Astrocyte (in vitro differentiated cells and primary cell): ENCODE measurements at regions not wholly inside any gene's neighbourhood (a gene's known extent, or its start where the extent isn't known, plus 50 kb on each side); places are given as distances from the start of the nearest gene placed in this dataset.

ENCODE experiments used
- DNase-seq: peaks from one replicate; pipeline ENCODE4 v3.0.0-alpha.2; 2010; ENCODE audit warnings: low read depth
- FAIRE-seq: peaks from 2 replicates; lab custom pipeline; 2011; peaks lifted over from hg19 to GRCh38; lab: Jason Lieb, UNC
- H2AFZ ChIP-seq: 2 replicates; pipeline ENCODE4 v1.6.0; 2012; ENCODE audit warnings: low read depth, low read length, inconsistent platforms
- H3K27ac ChIP-seq: 2 replicates; pipeline ENCODE4 v1.5.1; 2011; ENCODE audit warnings: low read depth, low read length, inconsistent platforms
- H3K27me3 ChIP-seq: 2 replicates; pipeline ENCODE4 v1.6.0; 2011; ENCODE audit warnings: low read length, inconsistent platforms; ENCODE audit not compliant: insufficient read depth
- H3K36me3 ChIP-seq: 2 replicates; pipeline ENCODE4 v1.5.1; 2011; ENCODE audit warnings: low read length, inconsistent platforms; ENCODE audit not compliant: insufficient read depth
- H3K4me1 ChIP-seq: 2 replicates; pipeline ENCODE4 v1.5.1; 2011; ENCODE audit warnings: low read length, inconsistent platforms; ENCODE audit not compliant: insufficient read depth
- H3K4me2 ChIP-seq: 2 replicates; pipeline ENCODE4 v1.6.0; 2012; ENCODE audit warnings: low read length, inconsistent platforms
- H3K4me3 ChIP-seq: 2 replicates; pipeline ENCODE4 v1.5.1; 2011; ENCODE audit warnings: low read depth, mild to moderate bottlenecking, low read length, inconsistent platforms; ENCODE audit not compliant: insufficient read depth
- H3K79me2 ChIP-seq: 2 replicates; pipeline ENCODE4 v1.6.0; 2012; ENCODE audit warnings: mild to moderate bottlenecking, low read length, inconsistent platforms; ENCODE audit not compliant: insufficient read depth
- H3K9ac ChIP-seq: 2 replicates; pipeline ENCODE4 v1.6.0; 2012; ENCODE audit warnings: mild to moderate bottlenecking, low read length, inconsistent platforms
- H3K9me3 ChIP-seq: 2 replicates; pipeline ENCODE4 v1.5.1; 2012; ENCODE audit warnings: low read depth, mild to moderate bottlenecking, low read length, inconsistent platforms; ENCODE audit not compliant: insufficient read depth
- H4K20me1 ChIP-seq: 2 replicates; pipeline ENCODE4 v1.6.0; 2012; ENCODE audit warnings: low read length, inconsistent platforms; ENCODE audit not compliant: insufficient read depth
- H3K27ac Mint-ChIP-seq: one replicate; pipeline ENCODE4 v1.8.0; 2021; ENCODE audit warnings: mild to moderate bottlenecking, mixed read lengths; ENCODE audit not compliant: unreplicated experiment
- H3K27me3 Mint-ChIP-seq: one replicate; pipeline ENCODE4 v1.8.0; 2021; ENCODE audit warnings: low read depth, mixed read lengths; ENCODE audit not compliant: unreplicated experiment
- H3K36me3 Mint-ChIP-seq: one replicate; pipeline ENCODE4 v1.8.0; 2021; ENCODE audit warnings: low read depth, mixed read lengths; ENCODE audit not compliant: unreplicated experiment
- H3K4me1 Mint-ChIP-seq: one replicate; pipeline ENCODE4 v1.8.0; 2021; ENCODE audit warnings: low read depth, mixed read lengths; ENCODE audit not compliant: unreplicated experiment
- H3K4me3 Mint-ChIP-seq: one replicate; pipeline ENCODE4 v1.8.0; 2021; ENCODE audit warnings: mild to moderate bottlenecking, moderate library complexity, mixed read lengths; ENCODE audit not compliant: unreplicated experiment
- H3K9me3 Mint-ChIP-seq: one replicate; pipeline ENCODE4 v1.8.0; 2021; ENCODE audit warnings: mild to moderate bottlenecking, mixed read lengths; ENCODE audit not compliant: unreplicated experiment
- CTCF ChIP-seq: IDR thresholded peaks from 2 replicates; pipeline ENCODE4 v1.5.1; 2011; ENCODE audit warnings: low read depth, mild to moderate bottlenecking, inconsistent platforms, low read length, moderate library complexity; ENCODE audit not compliant: insufficient read depth
- EZH2 ChIP-seq: IDR thresholded peaks from 2 replicates; pipeline ENCODE4 v1.6.1; 2012; ENCODE audit warnings: mild to moderate bottlenecking, low read length, inconsistent platforms; ENCODE audit not compliant: insufficient read depth

- Mint-ChIP-seq H3K27me3 (no peaks in the 10 kb centered on the region), H3K4me1 (no peaks in the 10 kb centered on the region), H3K27ac (no peak overlapping the region), H3K9me3 (no peaks in the 10 kb centered on the region), H3K4me3 (no peak overlapping the region), H3K36me3 (no peaks in the 10 kb centered on the region)
- DNase-seq: peak; percentile 35
- Histone ChIP-seq H3K4me1 (no peaks in the 10 kb centered on the region), H2AFZ (no peak overlapping the region), H3K9ac (no peak overlapping the region), H3K27ac (no peak overlapping the region), H4K20me1 (no peaks in the 10 kb centered on the region), H3K9me3 (no peaks in the 10 kb centered on the region), H3K36me3 (no peaks in the 10 kb centered on the region), H3K79me2 (no peaks in the 10 kb centered on the region), H3K4me3 (no peak overlapping the region), H3K27me3 (no peaks in the 10 kb centered on the region), H3K4me2 (no peak overlapping the region)
- no peak for TF ChIP-seq EZH2
- peak; percentile 20 for FAIRE-seq
These were observed 402.9 kb downstream of the PCDH18 start for GRCh38 chr4:137129441-137129840.

GRCh38 chr4:137125011-137125410 lies 407.3 kb downstream of the PCDH18 start:
- Mint-ChIP-seq H3K36me3 (no peaks in the 10 kb centered on the region), H3K27me3 (no peaks in the 10 kb centered on the region), H3K4me1 (no peaks in the 10 kb centered on the region), H3K4me3 (no peak overlapping the region), H3K9me3 (no peaks in the 10 kb centered on the region), H3K27ac (no peak overlapping the region)
- Histone ChIP-seq H3K79me2 (no peaks in the 10 kb centered on the region), H3K27ac (peak overlapping the region; percentile 44), H3K9ac (peak overlapping the region; percentile 66), H3K9me3 (no peaks in the 10 kb centered on the region), H4K20me1 (no peaks in the 10 kb centered on the region), H2AFZ (peak overlapping the region; percentile 23), H3K36me3 (no peaks in the 10 kb centered on the region), H3K4me1 (no peaks in the 10 kb centered on the region), H3K4me3 (peak overlapping the region; percentile 49), H3K4me2 (peak overlapping the region; percentile 76), H3K27me3 (no peaks in the 10 kb centered on the region)
- DNase-seq: peak; percentile 30
- FAIRE-seq: peak; percentile 13
- TF ChIP-seq EZH2: no peak

GRCh38 chr4:137124278-137124932 lies 407.9 kb downstream of the PCDH18 start:
- Histone ChIP-seq H3K36me3 (no peaks in the 10 kb centered on the region), H3K79me2 (no peaks in the 10 kb centered on the region), H3K9me3 (no peaks in the 10 kb centered on the region), H3K27me3 (no peaks in the 10 kb centered on the region), H3K4me3 (peak overlapping the region; percentile 49), H2AFZ (peak overlapping the region; percentile 23), H3K9ac (peak overlapping the region; percentile 66), H3K4me1 (no peaks in the 10 kb centered on the region), H4K20me1 (no peaks in the 10 kb centered on the region), H3K27ac (peak overlapping the region; percentile 44), H3K4me2 (peak overlapping the region; percentile 76)
- Mint-ChIP-seq H3K27ac (no peak overlapping the region), H3K4me3 (no peak overlapping the region), H3K36me3 (no peaks in the 10 kb centered on the region), H3K4me1 (no peaks in the 10 kb centered on the region), H3K9me3 (no peaks in the 10 kb centered on the region), H3K27me3 (no peaks in the 10 kb centered on the region)
- DNase-seq: peak; percentile 39
- TF ChIP-seq CTCF: peak; percentile 73
- TF ChIP-seq EZH2: no peak
- peak; percentile 88 for FAIRE-seq
